IMR-90 (cell line): ENCODE measurements at regions not wholly inside any gene's neighbourhood (a gene's known extent, or its start where the extent isn't known, plus 50 kb on each side); places are given as distances from the start of the nearest gene placed in this dataset.

Source experiments
- ATAC-seq: fragments of 200-7000 bp; cut with Tn5 transposase; 2 replicates; pipeline ENCODE4 v1.9.1; 2020; ENCODE audit warnings: low read depth, mild to moderate bottlenecking, moderate library complexity
- BruUV-seq: library from RNA; stranded (reverse); fragments of 400-500 nt; replicated peaks from 2 replicates; lab custom pipeline; 2021; lab: Mats Ljungman, UMichigan
- CTCF ChIA-PET: fragments of 300-600 bp; formaldehyde crosslinking; extraction: SDS; loops from one replicate; lab custom pipeline; 2021; ENCODE audit warnings: antibody characterized with exemption; lab: Yijun Ruan, JAX
- POLR2A ChIA-PET: fragments of 300-600 bp; sonication (Branson Sonifier 250); formaldehyde crosslinking; loops from one replicate; lab custom pipeline; 2022; ENCODE audit warnings: antibody characterized with exemption; ENCODE audit not compliant: unreplicated experiment; lab: Charles Lee
- DNase-seq: peaks from one replicate; pipeline ENCODE4 v3.0.0; 2013
- H2AFZ ChIP-seq: replicated peaks from 2 replicates; pipeline ENCODE3; 2013; ENCODE audit warnings: low read length, mild to moderate bottlenecking; ENCODE audit not compliant: poor library complexity
- H2AK5ac ChIP-seq: 2 replicates; pipeline ENCODE4 v1.6.1; 2013; ENCODE audit warnings: low read depth, low read length, inconsistent platforms
- H2AK9ac ChIP-seq: replicated peaks from 2 replicates; pipeline ENCODE3; 2013; ENCODE audit warnings: mild to moderate bottlenecking, low read depth, low read length, moderate library complexity; ENCODE audit not compliant: poor library complexity
- H2BK120ac ChIP-seq: 2 replicates; pipeline ENCODE4 v1.6.1; 2013; ENCODE audit warnings: low read depth, low read length, inconsistent platforms
- H2BK15ac ChIP-seq: 3 replicates; pipeline ENCODE4 v1.6.1; 2013; ENCODE audit warnings: low read depth, low read length, inconsistent platforms
- H2BK20ac ChIP-seq: 2 replicates; pipeline ENCODE4 v1.6.1; 2013; ENCODE audit warnings: low read depth, mild to moderate bottlenecking, inconsistent platforms, low read length, moderate library complexity
- H2BK5ac ChIP-seq: 2 replicates; pipeline ENCODE4 v1.6.1; 2013; ENCODE audit warnings: mild to moderate bottlenecking, low read depth, low read length, inconsistent platforms; ENCODE audit not compliant: poor library complexity, severe bottlenecking
- H3K14ac ChIP-seq: replicated peaks from 2 replicates; pipeline ENCODE4 v1.6.1; 2013; ENCODE audit warnings: low read depth, low read length, inconsistent platforms
- H3K18ac ChIP-seq: 2 replicates; pipeline ENCODE4 v1.6.1; 2013; ENCODE audit warnings: low read depth, low read length, control low read depth
- H3K23ac ChIP-seq: 2 replicates; pipeline ENCODE4 v1.6.1; 2013; ENCODE audit warnings: low read depth, low read length, inconsistent platforms
- H3K27ac ChIP-seq: 2 replicates; pipeline ENCODE4 v1.5.1; 2013; ENCODE audit warnings: mild to moderate bottlenecking, control low read depth, low read length; ENCODE audit not compliant: insufficient read depth
- H3K27me3 ChIP-seq: 2 replicates; pipeline ENCODE4 v1.6.1; 2013; ENCODE audit warnings: low read length; ENCODE audit not compliant: control insufficient read depth, insufficient read depth
- H3K36me3 ChIP-seq: 2 replicates; pipeline ENCODE4 v1.6.1; 2013; ENCODE audit warnings: low read length, mixed read lengths; ENCODE audit not compliant: control insufficient read depth, insufficient read depth
- H3K4ac ChIP-seq: 2 replicates; pipeline ENCODE4 v1.6.1; 2013; ENCODE audit warnings: low read depth, low read length, inconsistent platforms
- H3K4me1 ChIP-seq: 2 replicates; pipeline ENCODE4 v1.6.1; 2013; ENCODE audit warnings: low read length, mixed read lengths; ENCODE audit not compliant: control insufficient read depth, insufficient read depth
- H3K4me2 ChIP-seq: 2 replicates; pipeline ENCODE4 v1.6.1; 2013; ENCODE audit warnings: low read depth, mild to moderate bottlenecking, control low read depth, low read length, moderate library complexity
- H3K4me3 ChIP-seq: 2 replicates; pipeline ENCODE4 v1.5.1; 2013; ENCODE audit warnings: low read depth, mild to moderate bottlenecking, control low read depth, low read length, moderate library complexity; ENCODE audit not compliant: insufficient read depth
- H3K56ac ChIP-seq: 2 replicates; pipeline ENCODE4 v1.6.1; 2013; ENCODE audit warnings: low read length, inconsistent platforms; ENCODE audit not compliant: insufficient read depth; ENCODE audit errors: extremely low read depth
- H3K79me1 ChIP-seq, 2 experiments: 2 replicates each; pipeline ENCODE4 v1.6.1; 2013; ENCODE audit warnings: low read length in 2 of 2, inconsistent platforms in 1 of 2, low read depth in 1 of 2
- H3K9ac ChIP-seq: 2 replicates; pipeline ENCODE4 v1.6.1; 2013; ENCODE audit warnings: low read depth, low read length, control low read depth
- H3K9me1 ChIP-seq: 2 replicates; pipeline ENCODE4 v1.6.1; 2013; ENCODE audit warnings: low read length, inconsistent platforms; ENCODE audit not compliant: insufficient read depth
- H3K9me3 ChIP-seq: 2 replicates; pipeline ENCODE4 v1.6.1; 2013; ENCODE audit warnings: low read length; ENCODE audit not compliant: control insufficient read depth, insufficient read depth
- H4K20me1 ChIP-seq: 2 replicates; pipeline ENCODE4 v1.6.1; 2013; ENCODE audit warnings: low read length, inconsistent platforms; ENCODE audit not compliant: insufficient read depth
- H4K5ac ChIP-seq: 2 replicates; pipeline ENCODE4 v1.6.1; 2013; ENCODE audit warnings: mild to moderate bottlenecking, low read depth, low read length, control low read depth
- H4K8ac ChIP-seq, 2 experiments: 2 replicates each; pipeline ENCODE4 v1.6.1; 2013; ENCODE audit warnings: low read depth in 2 of 2, low read length in 2 of 2, control low read depth in 1 of 2, inconsistent platforms in 1 of 2
- H4K91ac ChIP-seq: 2 replicates; pipeline ENCODE4 v1.6.1; 2013; ENCODE audit warnings: low read depth, low read length, inconsistent platforms; ENCODE audit not compliant: insufficient read depth
- BHLHE40 ChIP-seq: fragments of 150-350 bp; IDR thresholded peaks from 2 replicates; pipeline ENCODE4 v1.6.1; 2016; ENCODE audit warnings: mild to moderate bottlenecking, low read depth, low read length
- CEBPB ChIP-seq: IDR thresholded peaks from 2 replicates; pipeline ENCODE4 v1.6.1; 2012; ENCODE audit warnings: low read depth, low read length, improper control_type of control experiment
- CHD1 ChIP-seq: IDR thresholded peaks from 2 replicates; pipeline ENCODE4 v1.6.1; 2012; ENCODE audit warnings: low read depth, low read length, improper control_type of control experiment
- CTCF ChIP-seq: conservative IDR thresholded peaks from 2 replicates; pipeline ENCODE4 v1.5.1; 2012; ENCODE audit warnings: mild to moderate bottlenecking, low read depth, low read length, improper control_type of control experiment
- ELK1 ChIP-seq: fragments of 150-350 bp; IDR thresholded peaks from 2 replicates; pipeline ENCODE4 v1.6.1; 2016; ENCODE audit warnings: low read depth, mild to moderate bottlenecking, low read length, moderate library complexity, borderline replicate concordance
- FOS ChIP-seq: fragments of 150-350 bp; IDR thresholded peaks from 2 replicates; pipeline ENCODE4 v1.6.1; 2016; ENCODE audit warnings: low read depth, low read length
- MAFK ChIP-seq: IDR thresholded peaks from 2 replicates; pipeline ENCODE4 v1.6.1; 2012; ENCODE audit warnings: low read depth, low read length, improper control_type of control experiment
- MAZ ChIP-seq: IDR thresholded peaks from 2 replicates; pipeline ENCODE4 v1.6.1; 2012; ENCODE audit warnings: low read depth, mild to moderate bottlenecking, low read length, improper control_type of control experiment, moderate library complexity, borderline replicate concordance
- MXI1 ChIP-seq: IDR thresholded peaks from 2 replicates; pipeline ENCODE4 v1.6.1; 2012; ENCODE audit warnings: low read depth, mild to moderate bottlenecking, low read length, moderate library complexity, borderline replicate concordance
- NFE2L2 ChIP-seq: fragments of 150-350 bp; IDR thresholded peaks from 2 replicates; pipeline ENCODE4 v1.6.1; 2016; ENCODE audit warnings: low read depth, mild to moderate bottlenecking, low read length
- POLR2A ChIP-seq: IDR thresholded peaks from 2 replicates; pipeline ENCODE4 v1.6.1; 2012; ENCODE audit warnings: mild to moderate bottlenecking, low read depth, low read length
- RAD21 ChIP-seq: IDR thresholded peaks from 2 replicates; pipeline ENCODE4 v1.6.1; 2012; ENCODE audit warnings: low read length, improper control_type of control experiment
- RCOR1 ChIP-seq: IDR thresholded peaks from 2 replicates; pipeline ENCODE4 v1.6.1; 2012; ENCODE audit warnings: mild to moderate bottlenecking, low read length, improper control_type of control experiment; ENCODE audit not compliant: insufficient replicate concordance
- RFX5 ChIP-seq: IDR thresholded peaks from 2 replicates; pipeline ENCODE4 v1.8.0; 2012; ENCODE audit warnings: low read depth, mild to moderate bottlenecking, low read length, moderate library complexity
- SMC3 ChIP-seq: fragments of 150-350 bp; IDR thresholded peaks from 2 replicates; pipeline ENCODE4 v1.6.1; 2016; ENCODE audit warnings: low read depth, mild to moderate bottlenecking, antibody characterized with exemption, low read length, moderate library complexity
- USF2 ChIP-seq: fragments of 150-350 bp; IDR thresholded peaks from 2 replicates; pipeline ENCODE4 v1.6.1; 2017; ENCODE audit warnings: mild to moderate bottlenecking, antibody characterized with exemption, low read length, low read depth
- WGBS, 2 experiments: methylation state at CpG; one replicate each; pipeline versions ENCODE4 v1.1.5 to v1.1.7; 2013; ENCODE audit warnings: missing lambda C conversion rate in 2 of 2; ENCODE audit not compliant: insufficient read length in 1 of 2; ENCODE audit errors: extremely low coverage in 2 of 2; 5-methylcytosine and 5-hydroxymethylcytosine counted together
- dilution Hi-C: fragments of 300-500 bp; cut with HindIII; formaldehyde crosslinking; loops from one replicate; pipeline ENCODE4 v1.14.3; 2018; ENCODE audit warnings: low sequenced_read_pairs; ENCODE audit not compliant: unreplicated experiment
- in situ Hi-C: fragments of 300-500 bp; cut with MboI; formaldehyde crosslinking; loops from 3 replicates; pipeline ENCODE4 v1.14.3; 2019; ENCODE audit warnings: low sequenced_read_pairs, inconsistent platforms, mixed read lengths
- intact Hi-C: fragments of 100-400 bp; cut with micrococcal nuclease; formaldehyde crosslinking; loops from 2 replicates; pipeline ENCODE4 v1.10.0; 2022

- no peaks in the 10 kb centered on the region for H4K20me1 ChIP-seq
- DNase-seq: no peak
- H2AK5ac ChIP-seq: no peak overlapping the region
- H3K4ac ChIP-seq: no peak overlapping the region
- no peak for TF ChIP-seq MAFK
- TF ChIP-seq RCOR1: no peak
- TF ChIP-seq ELK1: no peak
- TF ChIP-seq FOS: no peak
- TF ChIP-seq BHLHE40: no peak
- TF ChIP-seq CTCF: no peak
- TF ChIP-seq CEBPB: no peak
- no peak for TF ChIP-seq RFX5
- TF ChIP-seq USF2: no peak
- TF ChIP-seq MXI1: no peak
- TF ChIP-seq MAZ: no peak
- TF ChIP-seq NFE2L2: no peak
- TF ChIP-seq CHD1: no peak
- no peak for TF ChIP-seq SMC3
- no peak for TF ChIP-seq POLR2A
- TF ChIP-seq RAD21: no peak
- dilution Hi-C loops: no loop called here
- in situ Hi-C loops: no loop called here
- H2BK15ac ChIP-seq: no peak overlapping the region
- no peak overlapping the region for H3K14ac ChIP-seq
- no CpG with 5 or more reads among the region's 3 CpGs for WGBS, 2 experiments
- no peak overlapping the region for H3K4me3 ChIP-seq
- H2BK20ac ChIP-seq: no peak overlapping the region
- H4K5ac ChIP-seq: no peak overlapping the region
- no peak overlapping the region for H3K23ac ChIP-seq
- H3K27ac ChIP-seq: no peak overlapping the region
- no peaks in the 10 kb centered on the region for H3K27me3 ChIP-seq
- H3K79me1 ChIP-seq: no peaks in the 10 kb centered on the region
- no peak overlapping the region for H2AK9ac ChIP-seq
- no peak overlapping the region for H4K91ac ChIP-seq
- H3K4me2 ChIP-seq: no peak overlapping the region
- H3K9ac ChIP-seq: no peak overlapping the region
- no peak overlapping the region for H2AFZ ChIP-seq
- H3K56ac ChIP-seq: no peak overlapping the region
- ATAC-seq: no peak
- H2BK5ac ChIP-seq: no peak overlapping the region
- H3K18ac ChIP-seq: no peak overlapping the region
- ChIA-PET POLR2A (no interaction called here), CTCF (no interaction called here)
- H4K8ac ChIP-seq: no peak overlapping the region
- BruUV-seq: no TSS peak
- no peaks in the 10 kb centered on the region for H3K9me1 ChIP-seq
- no peaks in the 10 kb centered on the region for H3K4me1 ChIP-seq
- H3K9me3 ChIP-seq: no peaks in the 10 kb centered on the region
- intact Hi-C loops: no loop called here
- H2BK120ac ChIP-seq: no peak overlapping the region
- H3K36me3 ChIP-seq: no peaks in the 10 kb centered on the region
These were observed 127.5 kb upstream of the WWC1 start for GRCh38 chr5:168163966-168164365.
